ENCODE measurements at regions not wholly inside any gene's neighbourhood (a gene's known extent, or its start where the extent isn't known, plus 50 kb on each side); places are given as distances from the start of the nearest gene placed in this dataset.

DNA sequence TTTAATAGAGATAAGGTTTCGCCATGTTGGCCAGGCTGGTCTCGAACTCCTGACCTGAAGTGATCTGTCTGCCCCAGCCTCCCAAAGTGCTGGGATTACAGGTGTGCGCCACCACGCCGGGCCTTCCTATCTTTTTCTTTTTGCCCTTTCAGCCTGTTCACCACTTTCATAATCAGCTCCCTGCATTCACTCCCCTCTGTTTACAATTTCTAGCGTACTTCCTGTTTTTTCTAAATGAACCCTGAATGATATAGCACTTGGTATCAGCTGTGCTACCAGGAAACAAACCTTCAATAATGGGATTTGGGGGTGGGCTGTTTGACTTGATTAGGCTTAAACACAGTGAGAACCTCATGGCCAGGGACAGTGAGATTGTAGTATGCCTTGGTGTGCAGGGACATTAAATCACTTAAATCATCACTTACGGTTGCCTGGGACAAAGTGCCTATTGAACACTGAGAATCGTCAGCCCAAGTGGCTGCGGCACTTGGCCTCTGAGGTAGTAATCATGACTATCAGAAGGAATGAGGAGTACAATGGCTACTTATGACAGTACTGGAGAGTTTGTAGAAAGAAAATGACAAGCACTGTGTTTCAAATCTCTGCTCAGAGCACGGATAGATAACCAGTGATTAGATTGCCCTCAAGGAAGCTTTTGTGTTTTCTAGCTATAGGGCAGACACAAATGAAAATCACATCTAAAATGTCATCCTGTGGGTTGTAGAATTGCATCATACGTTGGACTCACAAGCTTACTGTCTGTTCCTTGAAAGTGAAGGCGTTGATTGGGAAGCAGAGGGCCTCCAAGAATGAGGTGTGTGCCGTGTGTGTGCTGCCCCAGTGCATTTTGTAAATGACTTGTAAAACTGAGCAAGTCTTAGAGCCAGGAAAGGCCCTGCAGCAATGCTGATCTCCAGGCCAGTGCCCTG lies 661.8 kb downstream of the MATN1 start:
- no peak for DNase-seq

DNA sequence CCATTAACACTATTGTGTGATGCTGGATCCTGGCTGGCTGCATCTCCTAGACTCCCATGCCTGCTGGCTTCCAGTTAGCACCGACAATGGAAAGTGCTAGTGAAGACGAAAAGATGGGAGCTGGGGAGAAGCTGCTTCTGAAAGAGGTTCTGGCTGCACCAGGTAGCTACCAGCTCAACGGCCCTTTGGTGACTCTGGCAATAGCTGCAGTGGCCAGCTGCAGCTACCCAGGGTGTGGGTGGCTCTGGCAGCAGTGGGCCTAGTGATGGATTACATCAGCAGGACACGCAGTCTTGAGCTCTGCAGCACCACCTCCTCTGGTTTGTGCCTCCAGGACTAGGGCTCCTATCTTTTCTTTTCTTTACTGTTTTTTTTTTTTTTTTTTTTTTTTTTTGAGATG lies 662.6 kb downstream of the MATN1 start:
- DNase-seq, result no peak

DNA sequence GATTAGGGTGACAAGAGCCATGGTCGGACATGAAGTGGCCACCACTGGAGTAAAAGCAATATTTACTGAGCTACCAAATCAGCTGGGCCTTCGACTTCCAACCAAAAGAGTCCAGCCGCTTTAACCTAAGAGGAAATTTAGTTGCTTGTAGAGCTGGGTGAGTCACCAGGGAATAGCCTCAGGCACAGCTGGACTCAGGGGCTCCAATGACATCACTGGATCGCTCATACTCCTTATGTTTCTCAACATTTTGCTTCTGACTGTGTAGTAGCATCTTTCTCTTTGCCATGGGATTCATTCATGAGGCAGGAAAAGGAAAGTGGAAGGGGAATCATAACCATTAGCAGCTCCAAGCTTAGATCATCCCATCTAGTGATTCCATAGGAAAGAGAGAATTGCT lies 664.4 kb downstream of the MATN1 start:
- no peak for DNase-seq

DNA sequence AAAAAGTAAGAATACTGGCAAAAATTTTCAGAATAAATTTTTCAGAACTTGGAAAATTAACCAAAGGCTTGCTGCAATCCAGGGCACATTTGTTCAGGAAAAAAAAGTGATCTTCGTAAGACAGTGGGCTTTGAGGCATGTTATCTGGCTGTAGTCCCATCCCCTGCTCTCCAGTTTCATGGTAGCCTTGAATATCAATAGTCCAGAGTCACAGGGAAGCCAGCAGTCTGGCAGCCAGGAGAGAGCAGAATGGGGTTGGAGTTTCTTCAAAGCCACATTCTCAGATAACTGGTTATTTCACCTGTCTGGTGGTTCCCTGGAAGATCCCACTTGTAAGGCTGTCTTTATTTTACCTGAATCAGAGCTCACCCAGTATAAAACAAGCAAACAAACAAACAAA lies 669.3 kb downstream of the MATN1 start:
- DNase-seq, result no peak

DNA sequence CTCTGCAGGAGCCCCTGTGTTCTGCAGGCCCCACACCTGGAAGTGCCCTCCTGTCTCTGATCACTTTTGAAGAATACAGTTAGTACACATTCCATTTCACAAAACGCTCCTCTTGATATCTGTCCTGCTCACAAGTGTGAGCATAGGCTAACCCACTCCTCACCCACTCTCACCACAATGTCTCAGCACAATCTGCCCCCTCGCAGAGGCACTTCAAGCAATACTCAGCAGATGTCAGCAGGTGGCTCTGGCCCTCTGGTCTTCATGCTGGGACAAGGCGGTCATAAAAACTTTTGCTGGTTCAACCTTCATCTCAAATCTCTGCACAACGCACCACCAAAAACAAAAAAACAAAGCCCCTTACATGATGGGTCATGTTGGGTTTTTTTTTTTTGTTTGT lies 671.2 kb downstream of the MATN1 start:
- DNase-seq, result no peak

DNA sequence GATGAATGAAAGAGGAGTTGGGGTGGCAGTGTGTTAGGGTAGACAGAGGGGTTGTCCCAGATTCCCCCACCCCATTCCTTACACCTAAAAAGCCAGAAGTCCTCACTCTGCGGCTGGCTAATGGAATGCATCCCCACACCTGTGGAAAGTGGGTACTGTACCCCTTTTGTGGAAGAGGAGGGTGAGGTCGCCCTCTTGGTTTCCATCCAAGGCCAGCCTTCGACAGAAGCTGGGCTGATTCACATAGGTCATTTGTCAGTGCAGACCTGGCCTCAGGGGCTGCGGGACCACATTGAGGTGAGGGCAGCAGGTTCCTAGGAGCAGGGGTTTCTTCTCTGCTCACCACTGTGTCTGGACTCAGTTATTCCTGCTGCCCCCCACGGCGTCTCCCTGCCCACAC lies 671.6 kb downstream of the MATN1 start:
- DNase-seq, result no peak

DNA sequence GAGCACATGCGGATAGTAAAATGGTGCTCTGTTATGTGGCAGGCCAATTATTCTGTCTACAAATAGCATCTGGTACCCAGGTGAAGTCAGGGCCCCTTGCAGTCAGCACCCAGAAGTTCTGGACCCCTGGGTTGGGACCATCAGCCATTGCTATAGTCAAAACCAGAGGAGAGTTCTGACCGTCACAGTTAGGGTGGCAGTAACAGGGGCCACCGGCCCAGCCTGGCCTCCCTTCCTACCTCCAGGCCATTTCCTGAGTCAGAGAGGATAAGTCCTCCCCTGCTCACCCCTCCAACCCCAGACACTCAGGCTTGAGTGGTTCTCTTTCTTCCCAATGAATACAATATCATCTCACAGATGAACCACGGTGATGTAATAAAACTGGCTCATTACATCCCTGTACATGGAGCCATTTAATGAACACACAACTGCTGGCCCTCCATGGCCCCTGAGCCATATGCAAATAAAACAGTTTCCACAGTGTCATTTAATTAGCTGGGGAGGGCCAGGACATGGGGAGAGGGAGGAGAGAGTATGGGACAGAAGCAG lies 673.6 kb downstream of the MATN1 start:
- no peak for DNase-seq

DNA sequence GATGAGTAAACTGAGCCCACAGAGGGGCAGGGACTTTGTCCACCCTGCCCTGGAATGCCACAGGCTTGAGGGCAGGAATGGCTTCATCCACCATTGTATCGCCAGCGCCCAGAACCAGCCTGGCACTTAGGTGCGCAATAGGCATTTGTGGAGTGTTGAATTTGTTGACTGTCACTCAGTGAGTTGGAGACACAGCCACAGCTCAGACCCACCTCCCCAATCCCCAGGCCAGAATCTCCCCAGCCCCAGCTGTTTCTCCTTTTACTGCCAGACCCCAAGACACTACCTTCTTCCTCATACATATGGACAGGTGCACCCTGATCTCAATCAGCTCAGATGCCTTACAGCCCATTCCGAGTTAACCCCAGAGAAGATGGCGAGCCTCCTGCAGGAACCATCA lies 674.5 kb downstream of the MATN1 start:
- no peak for DNase-seq

DNA sequence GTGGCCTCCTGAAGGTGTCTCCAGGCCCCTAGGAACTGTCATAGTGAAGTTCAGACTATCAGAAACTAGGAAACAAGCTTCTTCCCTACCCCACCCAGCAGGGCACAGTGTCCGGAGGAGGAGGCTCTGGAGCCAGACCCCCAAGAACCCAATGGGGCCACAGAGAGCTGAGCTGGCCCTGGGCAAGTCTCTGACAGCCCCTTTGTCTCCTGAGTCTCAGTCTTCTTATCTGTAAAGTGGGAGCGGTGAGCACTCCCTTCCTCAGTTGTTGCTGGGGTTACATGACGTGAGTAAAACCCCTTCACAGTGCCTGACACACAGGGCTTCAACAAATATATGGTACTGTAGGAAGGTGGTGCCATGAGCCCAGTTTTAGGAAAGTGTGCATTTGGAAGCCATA lies 675.8 kb downstream of the MATN1 start:
- no peak for DNase-seq

DNA sequence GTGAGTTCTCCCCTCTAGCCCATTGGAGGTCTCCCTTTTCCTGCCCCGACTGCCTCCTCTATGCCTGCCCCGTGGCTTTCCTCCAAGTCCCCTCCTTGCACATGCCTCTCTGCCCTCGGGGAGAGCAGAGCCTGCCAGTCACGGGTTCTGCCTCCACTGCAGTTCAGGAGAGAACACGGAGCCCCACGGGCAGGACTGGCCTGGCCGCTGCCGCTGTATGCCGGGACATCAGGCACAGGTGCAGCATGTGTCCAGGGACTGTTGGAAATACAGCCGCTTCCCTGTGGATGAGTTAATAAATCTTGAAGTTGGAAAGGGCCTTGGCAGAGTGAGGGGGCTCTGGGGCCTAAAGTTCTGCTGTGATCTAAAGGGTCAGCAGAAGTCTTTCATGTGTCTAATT lies 676.6 kb downstream of the MATN1 start:
- DNase-seq, result no peak

DNA sequence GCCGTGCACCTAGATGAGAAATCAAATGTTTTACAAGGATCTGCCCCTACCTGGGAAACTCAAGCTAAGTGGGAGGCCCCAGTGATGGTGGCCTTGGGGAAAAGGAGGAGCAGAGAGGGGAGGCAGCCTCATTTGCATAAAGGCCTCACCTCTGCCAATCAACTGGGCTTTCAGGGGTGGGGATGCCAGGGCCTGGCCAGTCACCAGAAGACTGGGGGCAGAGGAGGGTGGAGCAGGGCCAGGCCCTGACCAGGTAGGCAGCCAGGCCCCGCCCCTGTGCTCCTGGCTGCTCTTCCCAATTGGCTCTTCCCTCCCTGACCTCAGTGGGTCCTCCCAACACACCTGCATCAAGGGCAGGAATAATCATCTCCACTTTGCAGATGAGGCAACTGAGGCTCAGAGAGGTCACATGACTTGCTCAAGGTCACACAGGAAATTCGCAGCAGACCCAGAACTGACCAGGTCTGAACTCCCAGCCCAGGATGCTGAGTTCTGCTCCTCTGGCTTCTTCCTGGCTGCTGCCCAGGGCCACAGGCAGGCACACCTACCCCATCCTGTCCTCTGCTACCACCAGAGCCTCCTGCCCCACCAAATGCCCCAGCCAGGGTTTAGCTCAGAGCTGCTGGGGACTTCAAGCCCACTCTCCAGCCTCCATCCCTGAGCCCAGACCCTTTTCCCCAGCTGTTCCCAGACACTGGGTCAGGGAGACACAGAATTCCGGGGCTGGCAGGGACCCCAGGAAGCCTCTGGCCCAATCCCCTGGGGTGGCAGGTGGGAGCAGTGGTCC lies 677.9 kb downstream of the MATN1 start:
- no peak for DNase-seq

DNA sequence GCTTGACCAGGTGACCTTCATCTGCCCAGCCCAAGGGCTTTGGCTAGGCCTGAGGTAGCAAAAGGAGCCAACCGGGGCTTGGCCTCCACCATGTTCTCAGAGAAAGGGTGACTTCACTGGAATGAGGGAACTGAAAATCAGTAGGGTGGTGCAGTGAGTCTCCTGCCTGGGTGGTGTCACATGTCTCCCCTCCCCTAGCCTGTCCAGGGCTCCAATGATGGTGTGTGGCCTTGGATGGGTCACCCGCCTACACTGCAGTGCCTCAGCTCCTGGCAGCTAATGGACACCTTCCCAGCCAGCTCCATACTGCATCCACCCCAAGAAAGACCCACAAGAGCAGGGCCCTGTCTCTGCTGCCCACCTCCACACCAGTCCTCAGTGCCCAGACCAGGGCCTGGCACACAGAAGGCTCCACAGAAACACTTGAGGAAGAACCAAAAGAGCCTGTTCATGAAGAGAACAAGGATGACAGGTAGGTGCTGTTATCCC lies 678.7 kb downstream of the MATN1 start:
- no peak for DNase-seq

DNA sequence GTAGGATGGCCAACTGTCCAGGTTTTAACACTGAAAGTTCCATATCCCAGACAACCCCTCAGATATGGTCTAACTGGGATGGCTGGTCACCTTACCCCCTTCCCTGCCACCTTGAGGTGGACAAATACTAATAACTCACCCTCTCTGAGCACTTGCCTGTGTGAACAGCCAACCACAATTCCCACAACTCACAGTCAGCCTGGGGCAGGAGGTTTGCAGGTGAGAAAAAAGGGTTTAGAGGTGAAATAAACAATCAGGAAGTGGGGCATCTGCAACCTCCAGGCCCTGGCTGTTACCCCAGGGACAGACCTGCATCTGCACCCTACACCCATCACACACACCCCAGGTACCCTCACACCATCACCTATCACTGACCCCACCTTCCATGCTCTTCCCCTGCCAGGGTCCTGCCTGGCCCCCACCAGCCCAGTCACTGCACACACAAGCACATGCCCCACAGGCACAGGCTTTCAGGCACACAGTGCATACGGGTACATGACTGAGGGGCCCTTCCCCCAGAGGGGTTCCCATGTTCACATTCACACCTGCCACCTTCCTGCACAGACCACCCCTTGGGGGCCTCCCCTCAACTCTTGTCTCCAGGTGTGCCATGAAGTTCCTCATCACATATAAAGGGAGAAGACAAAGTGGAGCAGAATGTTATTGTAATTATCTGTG lies 679.5 kb downstream of the MATN1 start:
- DNase-seq, result no peak

DNA sequence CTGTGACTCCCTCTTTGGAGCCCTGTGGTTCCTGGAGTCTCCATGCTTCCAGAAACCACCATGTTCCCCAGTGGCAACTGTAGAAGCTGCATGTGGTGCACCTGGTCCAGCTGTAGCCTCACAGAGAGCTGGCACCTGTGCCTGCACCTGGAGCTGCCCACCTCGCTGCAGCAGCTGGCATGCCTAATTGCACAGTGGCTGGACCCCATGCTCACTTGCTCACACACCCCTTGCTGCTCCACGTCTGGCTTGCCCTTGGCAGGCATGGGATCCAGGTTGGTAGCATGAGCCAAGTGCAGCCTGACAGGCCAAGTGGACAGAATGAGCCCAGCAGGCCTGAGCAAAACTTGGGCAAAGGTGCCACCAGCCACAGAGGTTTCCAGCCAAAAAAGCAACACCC lies 680.1 kb downstream of the MATN1 start:
- no peak for DNase-seq

DNA sequence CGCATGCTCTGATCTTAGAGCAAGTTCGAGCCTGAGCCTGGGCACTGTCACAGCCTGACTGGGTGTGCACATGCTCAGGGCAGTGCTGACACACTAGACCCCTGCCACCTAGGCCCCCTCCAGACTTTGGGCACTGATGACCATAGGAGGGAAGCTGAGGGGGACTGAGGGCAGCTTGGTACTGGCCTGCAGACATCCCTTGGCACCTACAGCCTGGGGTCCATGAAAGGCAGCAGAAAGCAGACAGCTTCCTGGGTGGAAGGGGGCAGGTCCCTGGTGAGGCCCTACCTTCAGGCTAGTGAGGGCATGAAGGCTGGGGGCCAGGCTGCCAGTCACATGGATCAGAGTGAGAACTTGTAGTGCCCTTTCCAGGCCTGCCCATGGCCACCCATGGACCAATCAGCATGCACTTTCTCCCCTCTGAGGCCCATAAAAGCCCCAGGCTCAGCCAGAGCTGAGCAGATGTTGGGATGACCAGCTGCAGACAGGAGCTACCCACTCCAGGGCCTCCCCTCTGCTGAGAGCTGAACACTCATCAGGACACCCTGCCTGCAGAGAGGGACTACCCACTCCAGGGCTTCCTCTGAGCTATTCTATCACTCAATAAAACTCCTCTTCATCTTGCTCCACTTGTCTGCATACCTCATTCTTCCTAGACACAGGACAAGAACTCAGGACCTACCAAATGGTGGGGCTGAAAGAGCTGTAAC lies 680.8 kb downstream of the MATN1 start:
- no peak for DNase-seq

DNA sequence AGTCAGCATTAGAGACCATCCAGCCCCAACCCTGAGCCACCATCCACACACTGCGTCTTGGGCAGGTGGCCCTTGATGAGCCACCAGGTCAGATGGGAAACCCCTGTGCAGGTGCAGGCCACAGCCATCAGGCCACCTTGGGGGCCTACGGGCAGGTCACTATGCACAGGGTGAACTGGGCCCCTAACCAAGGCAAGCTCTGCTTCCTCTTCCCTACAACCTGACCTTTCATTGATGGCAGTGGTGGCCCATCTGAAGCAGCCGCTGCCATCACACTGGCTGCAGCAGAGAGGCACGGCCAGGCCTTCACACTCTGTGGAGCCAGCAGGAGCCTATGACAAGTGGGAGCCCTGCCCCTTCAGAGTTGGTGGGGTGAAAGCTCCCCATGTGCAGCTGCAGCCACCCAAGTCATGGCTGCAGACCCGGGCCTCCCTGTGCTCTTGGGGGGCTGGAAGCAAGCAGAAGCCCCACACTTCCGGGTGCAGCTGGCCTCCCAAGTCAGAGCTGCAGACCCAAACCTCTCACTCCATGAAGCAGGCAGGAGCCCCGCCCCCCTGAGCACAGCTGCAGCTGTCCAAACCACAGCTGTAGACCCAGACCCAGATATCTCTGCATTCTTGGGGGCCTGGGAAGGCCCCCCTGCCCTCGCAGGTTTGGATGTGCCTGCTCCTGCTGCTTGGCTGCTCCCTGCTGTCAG lies 681.5 kb downstream of the MATN1 start:
- DNase-seq, result no peak

DNA sequence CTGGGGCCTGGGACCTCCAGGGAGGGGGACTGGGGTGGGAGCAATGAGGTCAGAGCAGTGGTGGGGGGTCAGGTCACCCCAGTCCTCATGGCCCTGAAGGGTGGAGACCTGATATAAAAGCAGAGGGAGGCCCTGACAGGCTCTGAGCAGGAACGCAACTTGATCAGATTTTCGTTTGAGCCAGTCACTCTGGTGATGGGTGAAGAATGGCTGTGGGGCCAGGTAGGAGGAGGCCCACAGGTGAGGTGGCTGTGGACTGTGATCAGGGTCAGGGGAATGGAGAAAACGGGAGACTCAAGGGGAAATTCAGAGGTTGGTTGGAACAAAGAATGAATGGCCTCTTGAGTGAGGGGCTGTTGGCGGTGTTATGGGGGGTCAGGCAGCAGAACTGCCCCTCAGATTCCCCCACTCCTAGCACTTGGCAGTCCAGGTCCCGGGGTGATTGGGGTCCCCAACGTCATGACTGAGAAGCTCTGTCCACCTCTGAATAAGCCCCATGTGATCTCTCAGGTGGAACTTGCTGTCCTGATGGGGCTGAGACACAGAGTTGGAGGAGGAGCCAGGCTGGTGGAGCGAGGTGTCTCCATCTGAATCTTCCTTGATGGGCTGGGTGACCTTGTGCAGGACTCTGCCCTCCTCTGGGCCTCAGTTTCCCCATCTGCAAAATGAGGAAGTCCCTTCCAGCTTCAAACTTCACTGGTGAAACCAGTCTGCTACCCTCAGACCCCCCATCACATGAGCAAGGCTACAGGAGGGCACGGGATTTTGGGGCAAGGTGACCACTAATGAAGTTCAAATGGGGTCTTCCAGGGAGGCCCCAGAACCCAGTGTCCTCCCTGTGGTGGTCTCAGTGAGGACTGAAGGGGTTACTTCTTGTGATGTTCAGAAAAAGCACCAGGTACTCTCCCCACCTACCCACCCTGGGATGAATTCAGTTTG lies 683.0 kb downstream of the MATN1 start:
- DNase-seq, result no peak

DNA sequence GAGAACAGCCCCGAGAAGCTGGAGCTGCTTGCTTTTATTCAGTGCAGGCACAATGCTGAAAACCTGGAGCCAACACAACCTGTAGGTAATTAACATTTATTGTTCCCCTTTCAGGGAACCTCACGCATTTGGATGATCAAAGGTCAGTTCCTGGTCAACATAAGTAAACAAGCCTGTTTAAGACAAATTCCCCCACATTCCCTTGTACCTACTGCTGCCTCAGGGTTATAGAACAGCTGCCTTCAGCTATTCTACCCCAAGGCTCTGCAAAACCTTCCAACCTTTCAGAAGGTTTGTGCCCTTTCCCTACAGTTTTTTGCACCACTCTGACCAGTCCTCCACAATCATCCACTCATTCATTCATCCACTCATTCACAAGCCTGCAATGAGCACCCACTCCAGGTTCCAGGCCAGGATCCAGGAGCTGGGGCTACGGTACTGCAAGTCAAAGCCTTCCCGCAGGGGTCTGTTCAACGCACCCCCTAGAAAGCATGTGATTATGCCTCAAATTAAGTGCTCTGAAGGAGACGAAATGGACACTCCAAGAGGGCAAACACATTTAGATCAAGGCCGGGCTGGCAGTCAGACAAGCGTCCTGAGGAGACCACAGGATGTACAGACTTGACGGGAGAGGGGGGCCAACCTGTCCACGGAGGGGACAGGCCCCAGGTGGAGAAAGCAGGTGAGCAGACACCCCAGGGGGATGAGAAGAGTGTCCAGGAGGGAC lies 683.9 kb downstream of the MATN1 start:
- no peak for DNase-seq

DNA sequence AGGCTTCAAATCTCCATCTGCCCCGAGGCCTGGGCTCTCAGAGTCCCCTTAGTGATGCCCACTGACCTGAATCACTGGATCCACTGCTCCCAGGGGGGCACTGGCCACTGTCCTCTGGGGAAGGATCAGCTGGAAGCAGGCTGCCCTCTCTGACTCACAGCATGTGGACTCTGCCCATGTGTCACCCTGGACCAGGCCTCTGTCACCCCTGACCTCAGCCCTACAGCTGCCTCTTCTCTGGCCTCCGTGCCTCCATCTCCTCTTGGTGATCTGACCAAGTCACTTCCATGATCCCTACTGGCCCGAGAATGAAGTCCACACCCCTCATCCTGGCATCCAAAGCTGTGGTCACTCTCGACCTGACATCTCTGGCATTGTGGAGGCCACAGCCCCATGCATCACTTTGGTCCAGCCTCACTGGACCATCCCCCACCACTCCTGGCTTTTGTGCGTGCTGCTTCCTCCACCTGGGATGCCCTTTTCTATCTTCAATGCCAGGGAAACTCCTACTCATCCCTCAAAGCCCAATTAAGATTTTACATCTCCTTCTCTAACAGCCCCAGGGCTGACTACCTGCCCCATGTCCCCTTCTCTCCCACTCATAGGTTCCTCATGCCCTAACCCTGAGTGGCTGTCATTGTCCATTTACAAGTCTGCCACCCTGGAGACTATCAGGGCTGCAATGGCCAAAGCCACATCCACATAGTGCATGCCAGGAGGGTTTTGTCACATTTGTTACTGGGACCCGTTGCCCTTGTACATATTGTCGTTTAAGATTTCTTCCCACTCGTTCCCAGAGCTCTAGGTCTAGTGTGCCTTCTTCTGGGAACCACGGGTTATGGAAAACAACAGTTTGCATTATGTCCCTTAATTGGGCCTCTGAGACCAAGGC lies 685.0 kb downstream of the MATN1 start:
- no peak for DNase-seq
